ENCODE measurements at regions not wholly inside any gene's neighbourhood (a gene's known extent, or its start where the extent isn't known, plus 50 kb on each side); places are given as distances from the start of the nearest gene placed in this dataset.

- no peak overlapping the region for H3K9ac ChIP-seq (ENCODE audit: low read length)
- DNase-seq = no peak
These were observed 630.8 kb downstream of the NR4A2 start for GRCh38 chr2:155701721-155702120.

GRCh38 chr2:155696571-155696970 is 636.0 kb downstream of the NR4A2 start:
- no peaks in the 10 kb centered on the region for H3K4me1 Mint-ChIP-seq

More at GRCh38 chr2:155701721-155702120, 630.8 kb downstream of the NR4A2 start:
- Histone ChIP-seq H3K36me3 (replicated peaks in 1 of 2; ENCODE audit: control extremely low read depth in 1 of 2, control insufficient read depth in 1 of 2, extremely low read depth in 1 of 2, insufficient read depth in 2 of 2, low read length in 1 of 2) (no peaks in the 10 kb centered on the region), H3K79me2 (ENCODE audit: control insufficient read depth, insufficient read depth, low read length) (no peaks in the 10 kb centered on the region), H3K4me1 (ENCODE audit: control insufficient read depth in 2 of 2, insufficient read depth in 2 of 2, low read length in 2 of 2) (no peaks in the 10 kb centered on the region), H3K4me2 (replicated peaks; ENCODE audit: low read depth, low read length, poor library complexity, severe bottlenecking) (no peak overlapping the region), H3K4me3 (ENCODE audit: control extremely low read depth in 1 of 5, extremely low read depth in 1 of 5, insufficient read depth in 1 of 5, low read depth in 2 of 5, low read length in 4 of 5) (no peak overlapping the region), H2AFZ (ENCODE audit: insufficient read depth, low read depth, low read length, poor library complexity, severe bottlenecking) (no peak overlapping the region), H4K20me1 (ENCODE audit: control insufficient read depth, insufficient read depth, low read length, poor library complexity, severe bottlenecking) (no peaks in the 10 kb centered on the region), H3K27ac (ENCODE audit: low read length in 2 of 2) (no peak overlapping the region), H3K27me3 (replicated peaks in 1 of 4; ENCODE audit: control extremely low read depth in 1 of 4, control insufficient read depth in 3 of 4, insufficient read depth in 4 of 4, low read length in 3 of 4) (no peaks in the 10 kb centered on the region), H3K9me3 (ENCODE audit: control extremely low read depth in 1 of 3, control insufficient read depth in 2 of 3, insufficient read depth in 1 of 3, low read length in 2 of 3) (no peaks in the 10 kb centered on the region)
- ChIA-PET CTCF (no interaction called here), POLR2A (no interaction called here)
- Mint-ChIP-seq H3K9me3 (ENCODE audit: insufficient read depth) (no peaks in the 10 kb centered on the region), H3K4me3 (no peak overlapping the region), H3K27ac (no peak overlapping the region), H3K27me3 (no peaks in the 10 kb centered on the region), H3K4me1 (no peaks in the 10 kb centered on the region)
- TF ChIP-seq CTCF (IDR thresholded peaks at IDR 0.05) (no peak), EZH2 (IDR thresholded peaks at IDR 0.05; ENCODE audit: borderline replicate concordance, insufficient read depth, low read depth, low read length, poor library complexity, severe bottlenecking) (no peak)
- WGBS (ENCODE audit: insufficient coverage) = no CpG with 5 or more reads among the region's 1 CpG
- ATAC-seq (ENCODE audit: low read depth) = no peak
- intact Hi-C loops (cut with micrococcal nuclease) = no loop called here

More at GRCh38 chr2:155696571-155696970, 636.0 kb downstream of the NR4A2 start:
- Histone ChIP-seq H3K27me3 (replicated peaks in 1 of 4; ENCODE audit: control extremely low read depth in 1 of 4, control insufficient read depth in 3 of 4, insufficient read depth in 4 of 4, low read length in 3 of 4) (no peaks in the 10 kb centered on the region), H3K36me3 (replicated peaks in 1 of 2; ENCODE audit: control extremely low read depth in 1 of 2, control insufficient read depth in 1 of 2, extremely low read depth in 1 of 2, insufficient read depth in 2 of 2, low read length in 1 of 2) (no peaks in the 10 kb centered on the region), H2AFZ (ENCODE audit: insufficient read depth, low read depth, low read length, poor library complexity, severe bottlenecking) (no peak overlapping the region), H3K9ac (ENCODE audit: low read length) (no peak overlapping the region), H3K4me2 (replicated peaks; ENCODE audit: low read depth, low read length, poor library complexity, severe bottlenecking) (no peak overlapping the region), H3K4me1 (ENCODE audit: control insufficient read depth in 2 of 2, insufficient read depth in 2 of 2, low read length in 2 of 2) (no peaks in the 10 kb centered on the region), H3K27ac (ENCODE audit: low read length in 2 of 2) (no peak overlapping the region), H3K4me3 (ENCODE audit: control extremely low read depth in 1 of 5, extremely low read depth in 1 of 5, insufficient read depth in 1 of 5, low read depth in 2 of 5, low read length in 4 of 5) (no peak overlapping the region), H3K9me3 (ENCODE audit: control extremely low read depth in 1 of 3, control insufficient read depth in 2 of 3, insufficient read depth in 1 of 3, low read length in 2 of 3) (no peaks in the 10 kb centered on the region), H3K79me2 (ENCODE audit: control insufficient read depth, insufficient read depth, low read length) (no peaks in the 10 kb centered on the region), H4K20me1 (ENCODE audit: control insufficient read depth, insufficient read depth, low read length, poor library complexity, severe bottlenecking) (no peaks in the 10 kb centered on the region)
- CTCF ChIA-PET = no interaction called here
- TF ChIP-seq CTCF (IDR thresholded peaks at IDR 0.05) = no peak
- no peak for TF ChIP-seq EZH2 (IDR thresholded peaks at IDR 0.05; ENCODE audit: borderline replicate concordance, insufficient read depth, low read depth, low read length, poor library complexity, severe bottlenecking)
- no peak for ATAC-seq (ENCODE audit: low read depth)
- no peaks in the 10 kb centered on the region for H3K9me3 Mint-ChIP-seq (ENCODE audit: insufficient read depth)
- H3K4me3 Mint-ChIP-seq = no peak overlapping the region
- no peak overlapping the region for H3K27ac Mint-ChIP-seq
- POLR2A ChIA-PET = no interaction called here
- intact Hi-C loops (cut with micrococcal nuclease) = no loop called here
- no peaks in the 10 kb centered on the region for H3K27me3 Mint-ChIP-seq
- no peak for DNase-seq
- no CpG with 5 or more reads among the region's 2 CpGs for WGBS (ENCODE audit: insufficient coverage)

All from B cell (primary cell).